Activated CD4-positive, alpha-beta T cell treated with anti-CD3 and anti-CD28 coated beads for 36 hours (primary cell): ENCODE measurements at regions not wholly inside any gene's neighbourhood (a gene's known extent, or its start where the extent isn't known, plus 50 kb on each side); places are given as distances from the start of the nearest gene placed in this dataset.
"Not testable (repeated sequence)": the region's sequence is repeated elsewhere in the genome, so short reads cannot be mapped to it uniquely, and the experiment has no call there.

Source experiments
- ATAC-seq: fragments of 200-7000 bp; cut with Tn5 transposase; one replicate; pipeline ENCODE4 v1.10.0; 2021; ENCODE audit warnings: mild to moderate bottlenecking, moderate library complexity
- CTCF ChIA-PET: fragments of 350-600 bp; sonication (Branson Sonifier 250); formaldehyde crosslinking; loops from one replicate; lab custom pipeline; 2021; ENCODE audit warnings: antibody characterized with exemption; lab: Charles Lee
- POLR2A ChIA-PET: fragments of 350-600 bp; sonication (Branson Sonifier 250); formaldehyde crosslinking; loops from one replicate; lab custom pipeline; 2021; ENCODE audit warnings: antibody characterized with exemption, inconsistent platforms; lab: Charles Lee
- DNase-seq: peaks from one replicate; pipeline ENCODE4 v3.0.0-alpha.2; 2020
- H3K27ac Mint-ChIP-seq: one replicate; pipeline ENCODE4 v1.8.0; 2021; ENCODE audit warnings: mixed read lengths
- H3K27me3 Mint-ChIP-seq: one replicate; pipeline ENCODE4 v1.8.0; 2021; ENCODE audit warnings: mixed read lengths
- H3K36me3 Mint-ChIP-seq: one replicate; pipeline ENCODE4 v1.8.0; 2021; ENCODE audit warnings: low read depth, mixed read lengths
- H3K4me1 Mint-ChIP-seq: one replicate; pipeline ENCODE4 v1.8.0; 2021; ENCODE audit warnings: mixed read lengths
- H3K4me3 Mint-ChIP-seq: one replicate; pipeline ENCODE4 v1.8.0; 2021; ENCODE audit warnings: mild to moderate bottlenecking, moderate library complexity, mixed read lengths
- H3K9me3 Mint-ChIP-seq: one replicate; pipeline ENCODE4 v1.8.0; 2021; ENCODE audit warnings: low read depth, mixed read lengths
- intact Hi-C, 2 experiments: fragments of 100-400 bp; cut with DNase I in 1 of 2; cut with micrococcal nuclease in 1 of 2; formaldehyde crosslinking; loops; one replicate each; pipeline versions ENCODE4 v1.14.2 to v1.15.1; 2022 to 2024; cut with DNase I, micrococcal nuclease

DNA sequence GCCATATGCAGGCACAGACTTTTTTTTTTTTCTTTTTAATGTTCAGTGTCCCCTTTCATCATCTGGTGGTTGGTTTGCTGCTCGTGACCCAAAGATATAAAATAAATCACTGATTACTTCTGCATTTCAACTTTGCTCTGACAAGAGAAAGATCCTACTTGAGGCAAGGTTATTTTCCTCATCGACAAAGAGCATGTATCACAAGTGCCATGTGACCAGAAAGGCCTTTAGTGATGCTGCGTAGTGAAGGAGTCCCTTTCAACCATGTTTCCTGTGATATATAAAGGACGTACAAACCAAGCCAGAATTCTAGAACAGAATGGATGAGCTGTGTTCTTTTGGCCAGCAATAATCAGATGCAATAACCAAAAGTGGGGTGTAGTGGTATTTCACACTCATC, 323.4 kb upstream of the PSMD7 start:
- Mint-ChIP-seq H3K27ac (no peak overlapping the region), H3K4me3 (no peak overlapping the region), H3K4me1 (no peaks in the 10 kb centered on the region), H3K9me3 (peaks cover 1% of the 10 kb centered on the region), H3K36me3 (no peaks in the 10 kb centered on the region), H3K27me3 (peaks cover 3% of the 10 kb centered on the region)
- ATAC-seq (no peak), DNase-seq (no peak)
- CTCF ChIA-PET = interaction anchor here (1.0 kb wide), 1 partner anchor 20 kb away, joined by 3 read pairs; no protein-coding TSS in a partner anchor
- intact Hi-C loops = no loop called here
- POLR2A ChIA-PET = no interaction called here

- DNase-seq (no peak), ATAC-seq (no peak)
- Mint-ChIP-seq H3K36me3 (no peaks in the 10 kb centered on the region), H3K4me3 (no peak overlapping the region), H3K9me3 (no peaks in the 10 kb centered on the region), H3K27me3 (no peaks in the 10 kb centered on the region), H3K27ac (no peak overlapping the region), H3K4me1 (no peaks in the 10 kb centered on the region)
- CTCF ChIA-PET = interaction anchor here (0.8 kb wide), 1 partner anchor 11 kb away, joined by 4 read pairs; no protein-coding TSS in a partner anchor
- intact Hi-C loops = no loop called here
- POLR2A ChIA-PET = no interaction called here
Observed at GRCh38 chr16:73966851-73967250, 329.8 kb upstream of the PSMD7 start.

DNA sequence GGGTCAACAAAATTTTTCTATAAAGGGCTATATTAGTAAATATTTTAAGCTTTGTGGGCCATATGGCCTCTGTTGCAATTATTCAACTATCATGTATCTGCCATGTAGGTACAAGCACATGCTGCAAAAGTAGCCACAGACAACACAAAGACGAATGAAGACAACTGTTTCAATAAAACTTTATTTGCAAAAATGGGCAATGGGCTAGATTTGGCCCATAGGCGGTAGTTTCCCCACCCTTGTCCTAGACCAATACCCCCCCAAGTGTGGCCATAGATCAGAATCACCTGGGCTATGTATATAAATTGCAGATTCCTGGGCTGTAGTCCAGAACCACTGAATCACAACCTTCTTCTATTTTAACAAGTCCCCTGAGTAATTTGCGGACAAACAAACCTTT, 331.0 kb upstream of the PSMD7 start:
- no peaks in the 10 kb centered on the region for H3K4me1 Mint-ChIP-seq
- H3K9me3 Mint-ChIP-seq = no peaks in the 10 kb centered on the region
- ChIA-PET POLR2A (no interaction called here), CTCF (no interaction called here)
- DNase-seq = no peak
- intact Hi-C loops = no loop called here
- H3K36me3 Mint-ChIP-seq = no peaks in the 10 kb centered on the region
- H3K4me3 Mint-ChIP-seq = no peak overlapping the region
- H3K27ac Mint-ChIP-seq = no peak overlapping the region
- no peaks in the 10 kb centered on the region for H3K27me3 Mint-ChIP-seq
- ATAC-seq = no peak

DNA sequence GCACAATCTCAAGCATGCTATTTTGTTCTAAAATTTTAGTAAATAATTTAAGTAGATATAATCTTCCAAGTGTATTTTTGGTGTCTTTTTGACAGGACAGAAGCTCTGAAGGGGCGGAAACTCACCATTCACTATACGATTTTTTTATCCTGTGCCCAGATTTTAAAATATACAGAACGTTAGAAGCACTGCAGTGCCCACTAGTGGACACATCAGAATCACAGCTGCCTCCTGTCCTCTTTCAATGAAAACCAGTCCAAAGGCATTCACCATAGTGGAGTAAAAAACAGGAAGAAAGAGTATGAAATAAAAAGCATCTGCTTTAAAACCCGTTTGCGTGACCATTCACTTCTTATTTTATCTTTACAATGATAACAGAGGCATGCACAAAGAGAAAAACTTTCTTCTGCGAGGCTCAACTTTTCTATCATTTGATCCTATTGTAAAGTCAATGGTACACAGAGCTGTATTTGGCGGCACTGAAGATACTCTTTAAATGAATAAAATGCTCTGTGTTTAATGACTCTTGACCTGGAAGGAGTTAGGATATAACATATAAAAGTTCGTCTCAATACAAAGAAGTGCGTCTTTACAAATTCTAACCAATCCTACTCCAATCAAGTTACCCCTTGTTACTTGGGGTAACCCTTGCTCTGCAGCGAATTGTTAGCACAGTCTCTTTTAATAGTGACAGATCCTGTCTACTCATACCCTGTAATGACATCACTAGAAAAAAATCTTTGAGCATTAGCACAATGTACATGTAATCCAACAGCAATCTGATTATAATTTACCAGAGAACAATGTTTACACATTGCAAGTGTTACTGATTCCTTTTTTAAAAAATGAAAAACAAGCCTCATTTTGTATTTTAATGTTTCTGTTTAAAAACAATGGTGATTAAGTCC, 339.8 kb upstream of the PSMD7 start:
- no peaks in the 10 kb centered on the region for H3K36me3 Mint-ChIP-seq
- DNase-seq (peak; percentile 62), ATAC-seq (no peak)
- ChIA-PET CTCF (interaction anchor here (0.7 to 2.1 kb wide), 8 partner anchors 9 to 1103 kb away, joined by 3 to 8 read pairs (median 4); no protein-coding TSS in a partner anchor), POLR2A (no interaction called here)
- no peaks in the 10 kb centered on the region for H3K4me1 Mint-ChIP-seq
- H3K4me3 Mint-ChIP-seq = no peak overlapping the region
- no peaks in the 10 kb centered on the region for H3K9me3 Mint-ChIP-seq
- no peak overlapping the region for H3K27ac Mint-ChIP-seq
- H3K27me3 Mint-ChIP-seq = peaks cover 5% of the 10 kb centered on the region
- intact Hi-C loops = loop anchor here (2.0 to 10.0 kb wide), 4 partner anchors 1124 to 1892 kb away; partner anchors contain the start of gene HPR (in 1 of the 2)

GRCh38 chr16:73955702-73956101, 340.9 kb upstream of the PSMD7 start:
- Mint-ChIP-seq H3K27me3 (peaks cover 6% of the 10 kb centered on the region), H3K9me3 (no peaks in the 10 kb centered on the region), H3K27ac (no peak overlapping the region), H3K4me3 (no peak overlapping the region), H3K36me3 (no peaks in the 10 kb centered on the region), H3K4me1 (no peaks in the 10 kb centered on the region)
- intact Hi-C loops = loop anchor here (2.0 to 10.0 kb wide), 4 partner anchors 1123 to 1891 kb away; partner anchors contain the start of gene HPR (in 1 of the 2)
- POLR2A ChIA-PET = no interaction called here
- ATAC-seq = no peak
- no peak for DNase-seq
- CTCF ChIA-PET = interaction anchor here (0.7 to 2.1 kb wide), 4 partner anchors 11 to 1555 kb away, joined by 3 to 8 read pairs (median 4); no protein-coding TSS in a partner anchor

- ATAC-seq (no peak), DNase-seq (no peak)
- no peak overlapping the region for H3K4me3 Mint-ChIP-seq
- H3K36me3 Mint-ChIP-seq = no peaks in the 10 kb centered on the region
- no peaks in the 10 kb centered on the region for H3K9me3 Mint-ChIP-seq
- H3K27me3 Mint-ChIP-seq = peaks cover 6% of the 10 kb centered on the region
- H3K4me1 Mint-ChIP-seq = no peaks in the 10 kb centered on the region
- no peak overlapping the region for H3K27ac Mint-ChIP-seq
- ChIA-PET CTCF (interaction anchor here (0.6 to 2.1 kb wide), 3 partner anchors 13 to 233 kb away, joined by 3 to 8 read pairs (median 3); no protein-coding TSS in a partner anchor), POLR2A (no interaction called here)
- intact Hi-C loops = loop anchor here (5.0 to 10.0 kb wide), 3 partner anchors 1453 to 1890 kb away; partner anchors contain the start of gene HPR (in 1 of the 2)
Observed at GRCh38 chr16:73955255-73955654, 341.4 kb upstream of the PSMD7 start.

- ATAC-seq = no peak
Observed at GRCh38 chr16:73951481-73951880, 345.1 kb upstream of the PSMD7 start.

GRCh38 chr16:73949574-73950320, 346.9 kb upstream of the PSMD7 start:
- Mint-ChIP-seq H3K36me3 (no peaks in the 10 kb centered on the region), H3K4me1 (no peaks in the 10 kb centered on the region), H3K4me3 (no peak overlapping the region), H3K9me3 (no peaks in the 10 kb centered on the region), H3K27me3 (peaks cover 8% of the 10 kb centered on the region), H3K27ac (no peak overlapping the region)
- intact Hi-C loops = loop anchor here (10.0 kb wide), 2 partner anchors 1825 to 1885 kb away; partner anchors contain the start of gene HPR (in 1 of the 2)
- ChIA-PET CTCF (no interaction called here), POLR2A (no interaction called here)
- no peak for DNase-seq
- ATAC-seq = no peak

More at GRCh38 chr16:73951481-73951880, 345.1 kb upstream of the PSMD7 start:
- intact Hi-C loops = loop anchor here (10.0 kb wide), 2 partner anchors 1827 to 1887 kb away; partner anchors contain the start of gene HPR (in 1 of the 2)
- Mint-ChIP-seq H3K4me1 (no peaks in the 10 kb centered on the region), H3K4me3 (no peak overlapping the region), H3K27ac (no peak overlapping the region), H3K9me3 (no peaks in the 10 kb centered on the region), H3K36me3 (no peaks in the 10 kb centered on the region), H3K27me3 (peaks cover 8% of the 10 kb centered on the region)
- POLR2A ChIA-PET = no interaction called here
- CTCF ChIA-PET = no interaction called here
- no peak for DNase-seq

- no peak overlapping the region for H3K27ac Mint-ChIP-seq
- ChIA-PET CTCF (no interaction called here), POLR2A (no interaction called here)
- no peak overlapping the region for H3K4me3 Mint-ChIP-seq
- no peak for DNase-seq
- no peaks in the 10 kb centered on the region for H3K4me1 Mint-ChIP-seq
- intact Hi-C loops = no loop called here
- H3K9me3 Mint-ChIP-seq = no peaks in the 10 kb centered on the region
- H3K36me3 Mint-ChIP-seq = no peaks in the 10 kb centered on the region
- peaks cover 2% of the 10 kb centered on the region for H3K27me3 Mint-ChIP-seq
- no peak for ATAC-seq
Observed at GRCh38 chr16:73945631-73946030, 351.0 kb upstream of the PSMD7 start.

GRCh38 chr16:73943184-73943583, 353.4 kb upstream of the PSMD7 start:
- H3K9me3 Mint-ChIP-seq, H3K4me1 Mint-ChIP-seq, CTCF ChIA-PET, intact Hi-C loops, H3K36me3 Mint-ChIP-seq, ATAC-seq, H3K4me3 Mint-ChIP-seq, H3K27ac Mint-ChIP-seq, DNase-seq, H3K27me3 Mint-ChIP-seq, POLR2A ChIA-PET: not testable (repeated sequence)

DNA sequence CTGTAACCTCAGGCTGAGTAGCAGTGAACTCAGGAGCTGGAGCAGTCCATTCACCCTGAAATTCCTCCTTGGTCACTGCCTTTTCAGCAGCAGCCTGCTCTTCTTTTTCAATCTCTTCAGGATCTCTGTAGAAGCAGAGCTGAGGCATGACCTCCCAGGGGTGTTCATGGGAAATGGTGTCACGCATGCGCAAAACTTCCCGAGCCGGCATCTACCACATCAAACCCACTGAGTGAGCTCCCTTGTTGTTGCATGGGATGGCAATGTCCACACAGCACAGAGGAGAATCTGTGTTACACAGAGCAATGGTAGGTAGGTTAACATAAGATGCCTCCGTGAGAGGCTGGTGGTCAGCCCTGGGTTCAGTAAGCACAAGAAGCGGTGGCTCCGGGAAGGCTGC, 355.8 kb upstream of the PSMD7 start:
- CTCF ChIA-PET = interaction anchor here (0.7 kb wide), 1 partner anchor 961 kb away, joined by 3 read pairs; no protein-coding TSS in a partner anchor

More for the DNA sequence above, 355.8 kb upstream of the PSMD7 start:
- H3K4me3 Mint-ChIP-seq, H3K4me1 Mint-ChIP-seq, DNase-seq, H3K9me3 Mint-ChIP-seq, POLR2A ChIA-PET, H3K36me3 Mint-ChIP-seq, intact Hi-C loops, H3K27me3 Mint-ChIP-seq, H3K27ac Mint-ChIP-seq, ATAC-seq: not testable (repeated sequence)
